22Rv1 (cell line): ENCODE measurements at regions not wholly inside any gene's neighbourhood (a gene's known extent, or its start where the extent isn't known, plus 50 kb on each side); places are given as distances from the start of the nearest gene placed in this dataset.

Source experiments
- H3K27ac ChIP-seq: fragments of 450-650 bp; 2 replicates; pipeline ENCODE4 v1.5.1; 2017
- ZFX ChIP-seq: fragments of 450-650 bp; IDR thresholded peaks from 2 replicates; pipeline ENCODE4 v1.6.1; 2017; ENCODE audit warnings: antibody characterized with exemption, borderline replicate concordance
- TF ChIP-seq, protein P1 (sequence below): fragments of 450-650 bp; IDR thresholded peaks from 2 replicates; pipeline ENCODE4 v1.5.1; 2017; ENCODE audit warnings: mild to moderate bottlenecking

DNA sequence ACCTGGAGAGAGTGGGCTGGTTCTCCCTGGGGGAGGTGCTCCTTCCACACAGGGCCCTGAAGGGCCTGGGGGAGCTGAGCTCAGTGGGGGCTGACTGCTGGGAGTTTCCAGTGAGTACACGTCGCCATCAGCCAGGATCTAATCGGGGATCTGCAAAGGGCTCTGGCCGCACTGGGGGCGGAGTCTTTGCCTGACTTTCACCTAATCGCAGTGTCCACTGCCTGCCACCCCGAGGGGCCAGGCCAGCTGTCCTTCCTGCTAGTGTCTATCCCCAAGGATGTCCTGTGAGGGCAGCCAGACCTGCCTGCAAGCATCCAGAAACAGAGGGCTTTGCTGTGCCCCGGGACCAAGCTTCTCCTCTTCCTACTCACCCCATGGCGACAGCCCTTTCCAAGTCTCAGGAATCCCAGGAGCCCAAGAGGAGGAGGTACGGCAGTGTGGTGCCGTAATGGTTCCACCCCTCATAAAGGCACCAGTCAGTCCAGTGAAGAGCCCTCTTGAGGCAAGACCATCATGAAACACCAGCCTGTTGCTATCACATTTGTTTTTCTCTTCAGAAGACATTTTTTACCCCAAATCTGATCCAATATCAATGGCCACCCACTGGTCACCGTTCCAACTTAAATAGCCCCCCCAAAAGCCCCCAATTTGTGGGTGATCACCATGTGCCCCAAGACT is 243.1 kb upstream of the ECI2 start:
- H3K27ac ChIP-seq: no peak overlapping the region
- no peak for TF ChIP-seq ZFX
- TF ChIP-seq, protein P1, sequence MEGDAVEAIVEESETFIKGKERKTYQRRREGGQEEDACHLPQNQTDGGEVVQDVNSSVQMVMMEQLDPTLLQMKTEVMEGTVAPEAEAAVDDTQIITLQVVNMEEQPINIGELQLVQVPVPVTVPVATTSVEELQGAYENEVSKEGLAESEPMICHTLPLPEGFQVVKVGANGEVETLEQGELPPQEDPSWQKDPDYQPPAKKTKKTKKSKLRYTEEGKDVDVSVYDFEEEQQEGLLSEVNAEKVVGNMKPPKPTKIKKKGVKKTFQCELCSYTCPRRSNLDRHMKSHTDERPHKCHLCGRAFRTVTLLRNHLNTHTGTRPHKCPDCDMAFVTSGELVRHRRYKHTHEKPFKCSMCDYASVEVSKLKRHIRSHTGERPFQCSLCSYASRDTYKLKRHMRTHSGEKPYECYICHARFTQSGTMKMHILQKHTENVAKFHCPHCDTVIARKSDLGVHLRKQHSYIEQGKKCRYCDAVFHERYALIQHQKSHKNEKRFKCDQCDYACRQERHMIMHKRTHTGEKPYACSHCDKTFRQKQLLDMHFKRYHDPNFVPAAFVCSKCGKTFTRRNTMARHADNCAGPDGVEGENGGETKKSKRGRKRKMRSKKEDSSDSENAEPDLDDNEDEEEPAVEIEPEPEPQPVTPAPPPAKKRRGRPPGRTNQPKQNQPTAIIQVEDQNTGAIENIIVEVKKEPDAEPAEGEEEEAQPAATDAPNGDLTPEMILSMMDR: no peak

DNA sequence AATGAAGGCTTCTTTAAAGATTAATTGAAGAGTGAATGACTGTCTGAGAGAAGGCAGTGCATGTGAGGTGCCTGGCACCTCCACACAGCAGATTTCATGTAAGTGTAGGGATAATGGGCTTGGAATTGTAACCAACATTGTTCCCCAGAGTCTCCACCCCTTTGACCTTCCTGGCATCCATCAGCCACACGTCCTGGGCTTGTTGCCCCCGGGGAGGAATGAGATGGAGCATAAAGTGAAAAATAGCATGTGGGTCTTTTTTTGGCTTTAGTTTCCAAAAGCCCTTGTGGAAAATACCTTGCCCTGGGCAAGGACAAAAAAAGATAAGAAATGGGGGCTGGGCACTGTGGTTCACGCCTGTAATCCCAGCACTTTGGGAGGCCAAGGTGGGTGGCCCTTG is 242.2 kb upstream of the ECI2 start:
- H3K27ac ChIP-seq: no peak overlapping the region
- TF ChIP-seq, protein P1: no peak
- no peak for TF ChIP-seq ZFX

DNA sequence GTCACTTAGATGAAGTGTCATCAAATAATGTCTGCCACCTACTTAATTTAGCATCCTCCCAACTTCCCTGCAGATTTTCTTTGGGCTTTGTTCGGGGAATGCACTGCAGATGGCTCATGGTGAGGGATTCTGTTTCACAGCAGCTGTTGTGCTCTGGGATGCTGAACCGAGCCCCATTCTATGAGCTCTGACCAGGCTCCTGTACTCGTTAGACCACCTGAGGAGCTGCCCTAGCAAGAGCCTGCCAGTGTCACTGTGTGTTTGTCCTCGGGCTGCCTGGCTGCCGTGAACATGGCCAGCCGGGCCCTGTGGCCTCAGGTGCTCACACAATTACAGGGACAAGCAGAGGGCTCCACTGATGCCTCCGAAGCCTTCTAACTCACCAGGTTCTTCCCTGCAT is 238.8 kb upstream of the ECI2 start:
- TF ChIP-seq ZFX: no peak
- TF ChIP-seq, protein P1: no peak
- no peak overlapping the region for H3K27ac ChIP-seq

DNA sequence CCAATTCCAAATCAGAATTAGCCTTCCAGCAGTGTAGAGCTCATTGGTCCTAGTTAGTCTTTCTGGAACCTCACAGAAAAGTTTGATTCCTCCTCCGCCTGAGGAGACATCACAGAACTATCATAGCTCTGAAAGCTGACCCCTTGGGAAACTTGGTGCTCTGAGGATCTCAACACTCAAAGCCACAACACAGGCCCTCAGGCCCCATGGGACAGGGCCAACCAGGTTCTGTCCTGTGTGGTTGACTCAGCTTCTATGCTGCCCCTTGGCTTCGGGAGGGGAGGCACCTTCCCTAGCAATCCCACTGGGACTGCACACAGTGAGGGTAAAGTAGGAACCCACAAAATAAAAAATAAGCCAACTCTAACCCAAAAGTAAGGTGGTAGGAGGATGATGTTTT is 237.5 kb upstream of the ECI2 start:
- H3K27ac ChIP-seq: no peak overlapping the region
- TF ChIP-seq, protein P1: no peak
- TF ChIP-seq ZFX: no peak

DNA sequence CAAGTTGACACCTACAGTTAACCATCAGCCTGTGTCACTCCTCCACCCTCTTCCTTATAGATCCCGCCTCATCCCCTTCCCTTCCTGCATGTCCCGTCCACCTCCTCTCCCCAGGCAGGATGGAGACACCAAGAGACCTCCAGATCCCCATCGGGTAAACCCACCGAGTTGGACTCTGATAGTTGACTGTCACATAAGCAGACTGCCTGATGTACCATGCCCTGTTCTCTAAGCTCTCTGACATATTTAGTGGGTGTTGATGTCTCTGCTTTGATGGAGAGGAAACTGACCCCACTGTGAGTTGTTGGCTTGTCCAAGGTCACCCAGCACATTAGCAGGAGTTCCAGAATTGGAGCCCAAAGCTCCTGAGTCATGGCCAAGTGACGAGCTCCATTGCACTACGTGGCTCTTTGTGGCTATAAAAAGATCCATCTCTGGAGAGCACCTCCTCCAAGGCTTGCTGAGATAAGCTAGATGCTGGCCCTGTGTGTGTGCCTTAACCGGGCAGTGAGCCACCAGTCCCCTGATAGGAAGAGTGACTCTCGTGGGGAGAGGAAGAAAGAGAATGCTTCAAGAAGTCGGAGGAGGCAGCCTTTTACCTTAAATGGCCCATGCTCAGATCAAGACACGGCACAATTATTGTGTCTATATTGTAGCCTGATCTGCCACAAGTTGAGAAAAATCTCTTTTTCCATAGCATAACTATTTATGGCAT is 236.0 kb upstream of the ECI2 start:
- no peak overlapping the region for H3K27ac ChIP-seq
- TF ChIP-seq ZFX: no peak
- TF ChIP-seq, protein P1: no peak

DNA sequence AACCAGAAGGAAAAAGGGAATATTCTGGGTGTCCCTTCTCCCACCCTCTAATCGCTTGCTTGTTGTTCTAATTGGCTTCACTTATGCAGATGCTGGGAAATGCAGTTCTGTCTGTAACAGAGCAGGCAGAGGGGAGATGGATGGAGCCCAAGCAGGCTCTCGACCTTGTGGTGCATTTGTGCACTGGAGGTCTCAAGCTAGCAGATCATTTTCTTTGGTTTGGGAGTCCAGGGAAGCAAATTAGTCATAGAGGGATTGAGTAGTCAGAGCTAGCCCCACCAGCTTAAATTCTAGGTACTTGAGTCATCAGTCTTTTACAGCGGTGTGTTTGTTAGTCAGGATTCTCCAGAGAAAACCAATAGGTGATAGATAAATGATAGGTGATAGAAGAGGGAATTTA is 234.7 kb upstream of the ECI2 start:
- TF ChIP-seq, protein P1: no peak
- no peak for TF ChIP-seq ZFX
- H3K27ac ChIP-seq: no peak overlapping the region

DNA sequence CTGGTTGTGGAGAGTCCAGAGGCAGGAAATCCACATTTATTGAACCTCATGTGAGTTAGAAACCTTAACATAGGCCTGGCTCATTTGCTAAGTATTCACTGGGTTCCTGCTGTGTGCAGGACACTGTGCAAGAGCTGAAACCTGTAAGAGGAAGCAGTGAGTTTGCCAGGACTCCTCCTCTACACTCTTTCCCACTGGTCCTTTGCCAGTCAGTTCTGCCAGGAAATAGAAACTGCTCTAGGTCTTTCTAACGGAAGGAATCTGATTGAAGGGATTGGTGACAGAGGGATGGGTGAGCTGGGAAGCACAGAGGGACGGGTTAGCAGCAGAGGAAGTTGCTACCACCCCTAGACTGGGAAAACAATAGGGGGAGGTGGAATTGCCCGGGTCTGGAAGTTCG is 234.2 kb upstream of the ECI2 start:
- no peak overlapping the region for H3K27ac ChIP-seq
- TF ChIP-seq ZFX: no peak
